ENCODE measurements at regions not wholly inside any gene's neighbourhood (a gene's known extent, or its start where the extent isn't known, plus 50 kb on each side); places are given as distances from the start of the nearest gene placed in this dataset.

DNA sequence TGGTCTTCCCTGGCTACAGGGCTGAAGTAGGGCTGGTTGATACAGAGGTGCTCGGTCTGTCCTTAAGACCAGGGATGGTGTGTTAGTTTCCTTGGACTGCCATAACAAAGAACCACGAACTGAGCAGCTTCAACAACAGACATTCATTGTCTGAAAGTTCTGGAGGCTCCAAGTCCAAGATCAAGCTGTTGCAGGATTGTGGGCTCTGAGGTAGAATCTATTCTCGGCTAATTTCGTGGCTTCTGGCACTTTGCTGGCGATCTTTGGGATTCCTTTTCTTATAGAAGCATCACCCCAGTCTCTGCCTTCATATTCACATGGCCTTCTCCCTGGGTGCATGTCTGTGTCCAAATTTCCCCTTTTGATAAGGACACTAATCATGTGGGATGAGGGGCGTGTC lies 112.1 kb upstream of the ITGB1 start:
- Histone ChIP-seq H3K9me3 (ENCODE audit: control insufficient read depth, low read length) (peaks cover 26% of the 10 kb centered on the region), H3K4me3 (ENCODE audit: low read length) (no peak overlapping the region), H3K9ac (ENCODE audit: extremely low read depth, low read length, poor library complexity, severe bottlenecking) (no peak overlapping the region), H3K27ac (ENCODE audit: low read depth, low read length) (no peak overlapping the region), H3K27me3 (ENCODE audit: control insufficient read depth, insufficient read depth, low read length, poor library complexity, severe bottlenecking) (no peaks in the 10 kb centered on the region), H3K36me3 (ENCODE audit: control insufficient read depth, insufficient read depth, low read length) (no peaks in the 10 kb centered on the region), H3K4me1 (ENCODE audit: control insufficient read depth, insufficient read depth, low read length) (no peaks in the 10 kb centered on the region)
- H3K9me3 Mint-ChIP-seq: peaks cover 18% of the 10 kb centered on the region
- no peak overlapping the region for H3K27ac Mint-ChIP-seq
- H3K4me3 Mint-ChIP-seq: no peak overlapping the region
- 89 to 90% methylated on average over 2 to 6 of the region's 6 CpGs for WGBS, 2 experiments (ENCODE audit: insufficient coverage in 1 of 2, insufficient read length in 1 of 2)
- H3K4me1 Mint-ChIP-seq: peaks cover 18% of the 10 kb centered on the region
- no peaks in the 10 kb centered on the region for H3K36me3 Mint-ChIP-seq (ENCODE audit: low read depth)
- H3K27me3 Mint-ChIP-seq (ENCODE audit: insufficient read depth): peaks cover 24% of the 10 kb centered on the region
- TF ChIP-seq, protein P1, sequence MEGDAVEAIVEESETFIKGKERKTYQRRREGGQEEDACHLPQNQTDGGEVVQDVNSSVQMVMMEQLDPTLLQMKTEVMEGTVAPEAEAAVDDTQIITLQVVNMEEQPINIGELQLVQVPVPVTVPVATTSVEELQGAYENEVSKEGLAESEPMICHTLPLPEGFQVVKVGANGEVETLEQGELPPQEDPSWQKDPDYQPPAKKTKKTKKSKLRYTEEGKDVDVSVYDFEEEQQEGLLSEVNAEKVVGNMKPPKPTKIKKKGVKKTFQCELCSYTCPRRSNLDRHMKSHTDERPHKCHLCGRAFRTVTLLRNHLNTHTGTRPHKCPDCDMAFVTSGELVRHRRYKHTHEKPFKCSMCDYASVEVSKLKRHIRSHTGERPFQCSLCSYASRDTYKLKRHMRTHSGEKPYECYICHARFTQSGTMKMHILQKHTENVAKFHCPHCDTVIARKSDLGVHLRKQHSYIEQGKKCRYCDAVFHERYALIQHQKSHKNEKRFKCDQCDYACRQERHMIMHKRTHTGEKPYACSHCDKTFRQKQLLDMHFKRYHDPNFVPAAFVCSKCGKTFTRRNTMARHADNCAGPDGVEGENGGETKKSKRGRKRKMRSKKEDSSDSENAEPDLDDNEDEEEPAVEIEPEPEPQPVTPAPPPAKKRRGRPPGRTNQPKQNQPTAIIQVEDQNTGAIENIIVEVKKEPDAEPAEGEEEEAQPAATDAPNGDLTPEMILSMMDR (conservative IDR thresholded peaks at IDR 0.05): no peak
- no peak for DNase-seq

DNA sequence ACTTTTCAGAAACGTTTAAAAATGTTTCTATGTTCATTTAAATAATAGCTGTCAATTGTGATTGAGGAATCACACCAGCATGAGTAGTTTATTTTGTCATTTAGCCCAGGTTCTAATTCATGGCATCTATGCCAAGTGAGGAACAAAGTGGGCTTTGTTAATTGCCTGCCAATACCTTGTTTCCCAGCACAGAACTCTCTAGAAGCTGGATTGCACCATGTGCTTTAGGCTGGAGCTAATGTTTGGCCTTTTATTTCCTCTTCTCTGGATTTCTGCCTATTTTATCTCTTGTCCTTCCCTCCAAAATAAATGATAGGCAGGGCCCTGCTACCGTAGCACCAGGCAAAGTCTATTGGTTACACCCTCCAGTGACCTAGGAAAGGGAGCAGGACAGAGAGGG lies 109.9 kb upstream of the ITGB1 start:
- Mint-ChIP-seq H3K9me3 (peaks cover 9% of the 10 kb centered on the region), H3K27ac (no peak overlapping the region), H3K4me3 (no peak overlapping the region), H3K36me3 (ENCODE audit: low read depth) (no peaks in the 10 kb centered on the region), H3K27me3 (ENCODE audit: insufficient read depth) (peaks cover 18% of the 10 kb centered on the region), H3K4me1 (peaks cover 22% of the 10 kb centered on the region)
- DNase-seq: no peak
- H3K9ac ChIP-seq (ENCODE audit: extremely low read depth, low read length, poor library complexity, severe bottlenecking): no peak overlapping the region
- no peak overlapping the region for H3K4me3 ChIP-seq (ENCODE audit: low read length)
- peaks cover 13% of the 10 kb centered on the region for H3K9me3 ChIP-seq (ENCODE audit: control insufficient read depth, low read length)
- H3K4me1 ChIP-seq (ENCODE audit: control insufficient read depth, insufficient read depth, low read length): no peaks in the 10 kb centered on the region
- no peaks in the 10 kb centered on the region for H3K27me3 ChIP-seq (ENCODE audit: control insufficient read depth, insufficient read depth, low read length, poor library complexity, severe bottlenecking)
- H3K27ac ChIP-seq (ENCODE audit: low read depth, low read length): no peak overlapping the region
- H3K36me3 ChIP-seq (ENCODE audit: control insufficient read depth, insufficient read depth, low read length): no peaks in the 10 kb centered on the region
- 97 to 100% methylated on average over 1 to 2 of the region's 2 CpGs for WGBS, 2 experiments (ENCODE audit: insufficient coverage in 1 of 2, insufficient read length in 1 of 2)
- TF ChIP-seq, protein P1 (conservative IDR thresholded peaks at IDR 0.05): no peak

DNA sequence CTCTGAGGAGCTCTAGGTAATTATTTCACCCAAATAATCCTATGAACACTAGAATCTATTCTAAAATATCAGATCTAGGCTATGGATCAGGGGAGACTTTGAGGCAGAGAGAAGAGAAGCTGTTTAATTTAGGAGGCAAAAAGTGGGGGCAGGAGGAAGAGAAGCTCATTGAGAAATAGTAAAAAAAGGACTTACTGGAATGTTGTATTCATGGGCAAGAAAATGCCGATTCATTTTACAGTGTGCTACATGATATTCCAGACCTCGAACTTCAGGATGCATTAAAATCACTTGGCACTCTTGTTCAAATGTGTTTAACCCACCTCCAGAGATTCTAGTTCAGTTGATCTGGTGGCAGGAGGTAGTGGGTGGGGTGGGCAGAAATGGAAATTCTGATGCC lies 109.5 kb upstream of the ITGB1 start:
- H3K36me3 ChIP-seq (ENCODE audit: control insufficient read depth, insufficient read depth, low read length): no peaks in the 10 kb centered on the region
- H3K4me3 Mint-ChIP-seq: no peak overlapping the region
- H3K27ac Mint-ChIP-seq: no peak overlapping the region
- H3K27ac ChIP-seq (ENCODE audit: low read depth, low read length): no peak overlapping the region
- H3K4me3 ChIP-seq (ENCODE audit: low read length): no peak overlapping the region
- peaks cover 18% of the 10 kb centered on the region for H3K27me3 Mint-ChIP-seq (ENCODE audit: insufficient read depth)
- no peaks in the 10 kb centered on the region for H3K4me1 ChIP-seq (ENCODE audit: control insufficient read depth, insufficient read depth, low read length)
- peaks cover 18% of the 10 kb centered on the region for H3K4me1 Mint-ChIP-seq
- H3K36me3 Mint-ChIP-seq (ENCODE audit: low read depth): no peaks in the 10 kb centered on the region
- TF ChIP-seq, protein P1 (conservative IDR thresholded peaks at IDR 0.05): no peak
- H3K9me3 ChIP-seq (ENCODE audit: control insufficient read depth, low read length): peaks cover 12% of the 10 kb centered on the region
- WGBS, 2 experiments (ENCODE audit: insufficient coverage in 1 of 2, insufficient read length in 1 of 2): 97 to 100% methylated on average over 2 of the region's 2 CpGs
- no peak for DNase-seq
- H3K9ac ChIP-seq (ENCODE audit: extremely low read depth, low read length, poor library complexity, severe bottlenecking): no peak overlapping the region
- H3K27me3 ChIP-seq (ENCODE audit: control insufficient read depth, insufficient read depth, low read length, poor library complexity, severe bottlenecking): no peaks in the 10 kb centered on the region
- H3K9me3 Mint-ChIP-seq: peaks cover 9% of the 10 kb centered on the region

All from endodermal cell (in vitro differentiated cells).